Esophagus squamous epithelium (tissue), 4 donors: ENCODE measurements at regions not wholly inside any gene's neighbourhood (a gene's known extent, or its start where the extent isn't known, plus 50 kb on each side); places are given as distances from the start of the nearest gene placed in this dataset.

ENCODE experiments used
- CTCF ChIP-seq, 6 experiments: fragments of 450-650 bp in 4 of 6; fragments of 200-600 bp in 2 of 6; sonication (generic) in 2 of 6; IDR thresholded peaks; one replicate each; pipeline ENCODE4 v1.5.1; 2016 to 2019; ENCODE audit warnings: antibody characterized with exemption in 6 of 6, mild to moderate bottlenecking in 4 of 6, moderate library complexity in 4 of 6
- POLR2A ChIP-seq, 4 donors: fragments of 450-650 bp; IDR thresholded peaks; one replicate each; pipeline ENCODE4 v1.6.1; 2017; ENCODE audit warnings: antibody characterized with exemption in 4 of 4, mild to moderate bottlenecking in 4 of 4, moderate library complexity in 3 of 4

DNA sequence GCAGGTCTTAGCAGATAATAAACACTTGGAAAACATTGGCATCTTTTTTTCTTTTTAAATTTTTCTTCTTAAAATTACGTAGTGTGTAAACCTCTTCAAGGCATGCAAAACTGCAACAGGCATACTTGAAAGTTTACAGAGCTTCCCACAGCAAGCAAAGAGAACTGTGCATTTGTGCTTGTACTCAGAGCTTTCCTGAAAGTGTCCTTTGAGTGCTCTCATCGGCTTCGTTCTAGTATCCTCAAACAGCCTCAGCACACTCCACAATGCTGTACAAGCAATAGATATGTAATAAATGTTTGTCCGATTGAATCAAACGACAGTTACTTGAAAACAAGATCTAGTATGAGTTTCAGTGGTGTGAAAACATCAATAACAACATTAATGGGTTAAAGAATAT lies 227.5 kb downstream of the PAPSS1 start:
- TF ChIP-seq CTCF (IDR thresholded peaks at IDR 0.05) (no peak), POLR2A (IDR thresholded peaks at IDR 0.05) (no peak)
